GM18907 (cell line): ENCODE measurements at regions not wholly inside any gene's neighbourhood (a gene's known extent, or its start where the extent isn't known, plus 50 kb on each side); places are given as distances from the start of the nearest gene placed in this dataset.

Experiments
- ATAC-seq: cut with Tn5 transposase; IDR thresholded peaks from one replicate; pipeline ENCODE4 v1.9.1; 2021; ENCODE audit warnings: mild to moderate bottlenecking, moderate library complexity; ENCODE audit not compliant: unreplicated experiment

DNA sequence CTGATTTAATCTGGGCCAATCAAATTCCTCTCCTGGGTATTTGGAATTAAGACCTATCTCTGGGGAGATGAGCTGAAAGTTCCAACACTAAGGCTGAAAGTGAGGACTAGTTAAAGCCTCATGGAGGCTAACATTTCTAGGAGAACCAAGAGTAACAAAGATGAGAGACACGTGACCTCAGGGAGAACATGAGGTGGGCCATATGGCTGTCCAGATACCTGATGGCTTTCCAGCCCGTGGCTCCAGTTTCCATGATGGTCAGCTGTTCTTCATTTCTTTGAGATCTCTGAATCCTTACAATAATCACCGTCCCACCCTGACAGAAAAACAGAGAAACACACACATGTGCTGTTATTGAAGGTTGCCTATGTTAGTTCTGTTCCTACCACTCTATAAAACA, 66.1 kb downstream of the LEPR start:
- ATAC-seq, result no peak

DNA sequence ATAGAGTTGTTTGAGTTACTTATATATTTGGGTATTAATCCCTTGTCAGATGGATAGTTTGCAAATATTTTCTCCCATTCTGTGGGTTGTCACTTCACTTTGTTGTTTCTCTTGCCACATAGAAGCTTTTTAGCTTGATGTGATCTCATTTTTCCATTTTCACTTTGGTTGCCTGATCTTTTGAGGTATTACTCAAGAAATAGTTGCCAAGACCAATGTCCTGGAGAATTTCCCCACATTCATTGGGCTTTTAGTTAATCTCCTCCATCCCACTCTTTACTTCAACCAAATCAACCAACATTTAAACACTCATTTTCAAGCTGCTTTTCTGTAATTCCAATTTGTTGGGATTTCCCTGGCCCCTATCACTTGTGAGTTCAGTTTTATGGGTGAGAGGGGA, 69.0 kb downstream of the LEPR start:
- no peak for ATAC-seq

DNA sequence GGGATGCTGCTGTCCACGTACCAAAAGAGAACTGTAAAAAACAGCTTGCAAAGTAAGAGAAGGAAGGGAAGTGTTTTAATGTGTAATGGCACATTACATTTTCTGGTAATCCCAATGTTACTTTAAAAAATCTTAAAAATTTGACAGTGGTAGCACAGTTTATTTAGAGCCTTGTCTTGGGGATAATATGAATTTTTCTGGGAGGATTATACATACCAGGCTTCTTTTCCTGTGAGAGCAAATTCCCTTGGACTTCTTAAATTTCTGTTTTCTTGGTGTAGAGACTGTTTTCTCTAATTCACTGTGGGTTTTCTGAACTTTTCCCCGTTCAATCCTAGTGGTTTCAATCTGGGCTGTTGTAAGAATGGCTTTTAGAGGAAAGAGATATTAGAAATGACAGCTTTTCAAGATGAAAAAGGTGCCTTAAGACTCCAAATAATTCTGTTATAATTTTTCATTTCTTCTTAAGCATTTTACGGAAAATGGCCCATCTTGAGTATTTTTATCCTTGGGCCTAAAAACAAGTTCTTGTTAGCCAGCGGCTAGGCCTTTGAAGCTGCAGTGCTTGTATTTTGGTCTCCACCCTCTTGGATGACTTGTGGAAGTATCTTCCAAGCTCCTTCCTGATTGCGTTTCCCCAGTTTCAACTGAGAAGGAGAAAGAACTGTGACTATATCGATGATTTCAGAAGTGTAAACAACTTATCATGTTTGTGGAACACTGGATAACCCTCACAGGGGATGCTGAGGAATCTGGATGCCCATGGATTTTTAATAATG, 70.0 kb downstream of the LEPR start:
- ATAC-seq, result no peak

DNA sequence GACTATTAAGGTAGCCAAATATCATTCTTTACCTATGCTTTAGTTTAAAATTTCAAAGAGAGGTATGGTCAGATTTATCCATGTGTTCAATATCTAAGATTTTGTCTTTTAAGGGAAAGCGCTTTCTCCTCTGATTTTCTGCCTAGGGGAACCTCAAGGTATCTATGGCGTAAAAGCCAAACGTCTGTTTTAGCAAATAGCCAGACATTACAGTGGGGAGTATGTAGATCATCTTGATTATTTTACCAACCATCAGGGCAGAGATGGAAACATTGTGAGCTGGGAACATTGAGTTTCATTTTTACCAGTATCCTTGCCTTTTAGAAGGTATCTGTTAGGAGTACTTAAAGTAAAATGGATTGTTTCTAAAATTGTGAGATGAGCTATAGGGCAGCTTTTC, 71.0 kb downstream of the LEPR start:
- no peak for ATAC-seq

DNA sequence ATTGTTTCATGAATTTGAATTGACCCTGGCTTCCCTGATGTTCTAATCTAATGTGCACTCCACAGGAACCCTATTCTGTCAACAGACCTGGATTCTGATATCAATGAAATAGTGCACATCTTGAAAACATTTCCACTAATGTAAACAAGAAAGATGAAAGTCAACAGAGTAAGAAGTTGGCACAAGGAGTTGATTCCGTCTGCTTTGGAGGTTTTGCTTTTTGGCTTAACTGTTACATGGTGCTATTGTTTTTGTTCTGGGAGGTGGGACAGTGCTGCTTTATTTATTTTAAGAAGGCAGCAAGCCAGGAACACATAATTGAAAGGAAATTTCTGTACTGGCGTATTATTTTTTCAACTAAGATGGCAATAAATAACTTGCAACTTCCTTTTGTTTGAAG, 73.3 kb downstream of the LEPR start:
- no peak for ATAC-seq

DNA sequence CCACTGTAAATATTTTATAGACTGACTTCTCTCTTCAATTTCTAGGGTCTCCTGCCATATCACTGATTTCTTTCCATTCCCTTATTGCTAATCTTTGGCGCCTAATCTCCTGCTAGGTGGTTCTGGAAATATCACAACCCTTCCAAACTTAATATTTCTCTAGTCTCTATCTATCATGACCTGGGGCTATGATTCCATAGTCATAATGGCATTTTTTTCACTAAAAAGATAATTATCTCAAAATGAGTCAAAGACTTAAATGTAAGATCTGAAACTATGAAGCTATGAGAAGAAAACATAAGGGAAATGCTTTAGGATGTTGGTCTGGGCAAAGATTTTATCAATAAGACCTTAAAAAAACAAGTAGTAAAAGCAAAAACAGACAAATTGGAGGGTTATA, 74.2 kb downstream of the LEPR start:
- ATAC-seq, result no peak

DNA sequence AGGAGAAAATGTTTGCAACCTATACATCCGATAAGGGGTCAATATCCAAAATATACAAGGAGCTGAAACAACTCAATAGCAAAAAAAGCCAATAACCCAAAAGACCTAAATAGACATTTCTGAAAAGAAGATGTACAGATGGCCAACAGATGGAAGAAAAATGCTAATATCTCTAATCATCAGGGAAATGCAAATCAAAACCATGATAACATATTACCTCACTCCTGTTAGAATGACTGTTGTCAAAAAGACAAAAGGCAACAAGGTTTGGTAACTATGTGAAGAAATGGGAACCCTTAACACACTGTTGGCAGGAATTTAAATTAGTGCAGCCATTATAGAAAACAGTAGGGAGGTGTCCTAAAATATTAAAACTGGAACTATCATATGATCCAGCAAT, 74.7 kb downstream of the LEPR start:
- ATAC-seq, result no peak

DNA sequence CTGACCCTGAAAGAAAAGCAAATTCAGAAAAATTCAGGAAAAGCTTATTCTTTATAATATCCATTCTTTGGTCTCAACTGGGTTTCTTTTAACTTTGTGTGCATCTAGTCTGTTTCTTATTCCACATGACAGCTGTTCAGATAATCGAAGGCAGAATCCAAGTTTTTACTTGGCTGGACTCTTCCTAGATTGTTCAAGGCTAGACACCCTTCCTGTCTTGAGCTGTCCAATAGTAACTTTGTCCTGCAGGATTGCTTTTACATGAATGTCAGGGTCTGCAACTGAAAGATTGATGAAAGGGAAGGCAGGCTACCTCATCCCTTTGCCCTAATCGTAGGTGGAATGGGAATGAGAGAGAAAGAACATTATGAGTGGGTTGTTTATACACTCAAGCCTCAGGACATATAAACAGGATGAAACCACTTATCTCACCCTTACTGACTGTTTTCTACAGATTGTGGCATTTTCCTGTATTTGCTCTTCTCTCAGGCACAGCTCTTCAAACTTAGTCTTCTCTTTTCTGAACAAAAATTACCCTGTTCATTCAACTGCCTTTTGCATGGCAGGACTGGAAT, 76.9 kb downstream of the LEPR start:
- ATAC-seq, result no peak

DNA sequence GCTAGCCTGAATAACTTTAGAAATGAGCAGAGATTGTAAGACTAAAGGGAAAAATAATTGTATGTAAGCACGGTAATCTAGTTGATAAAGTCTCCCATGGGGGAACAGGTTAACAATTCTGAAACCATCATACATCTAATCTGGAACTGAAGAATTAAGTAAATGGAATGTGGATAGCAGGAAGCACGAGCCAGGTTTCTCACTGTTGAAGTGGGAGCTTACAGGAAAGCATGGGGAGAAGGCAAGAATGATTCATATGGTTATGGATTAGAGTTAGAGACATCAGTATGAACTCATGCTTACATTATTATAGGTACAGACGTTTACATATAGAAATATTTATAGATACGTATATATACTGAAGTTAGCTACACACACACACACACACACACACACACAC, 83.0 kb downstream of the LEPR start:
- no peak for ATAC-seq

DNA sequence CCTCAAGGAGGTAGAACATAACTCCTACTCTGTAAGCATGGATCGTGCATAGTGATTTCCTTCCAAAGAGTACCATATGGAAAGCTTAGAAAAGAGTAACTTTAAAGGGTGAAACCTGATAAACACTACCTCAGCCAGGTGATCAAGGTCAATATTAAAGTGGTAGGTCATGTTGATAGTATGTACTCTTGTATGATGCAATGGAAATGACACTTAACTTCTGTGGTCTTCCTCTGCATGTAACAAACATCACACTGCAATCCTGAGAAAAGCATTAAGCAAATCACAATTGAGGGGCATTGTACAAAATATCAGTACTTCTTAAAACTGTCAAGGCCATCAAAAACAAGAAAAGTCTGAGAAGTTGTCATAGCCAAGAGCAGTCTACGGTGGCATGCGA, 83.8 kb downstream of the LEPR start:
- ATAC-seq, result no peak

DNA sequence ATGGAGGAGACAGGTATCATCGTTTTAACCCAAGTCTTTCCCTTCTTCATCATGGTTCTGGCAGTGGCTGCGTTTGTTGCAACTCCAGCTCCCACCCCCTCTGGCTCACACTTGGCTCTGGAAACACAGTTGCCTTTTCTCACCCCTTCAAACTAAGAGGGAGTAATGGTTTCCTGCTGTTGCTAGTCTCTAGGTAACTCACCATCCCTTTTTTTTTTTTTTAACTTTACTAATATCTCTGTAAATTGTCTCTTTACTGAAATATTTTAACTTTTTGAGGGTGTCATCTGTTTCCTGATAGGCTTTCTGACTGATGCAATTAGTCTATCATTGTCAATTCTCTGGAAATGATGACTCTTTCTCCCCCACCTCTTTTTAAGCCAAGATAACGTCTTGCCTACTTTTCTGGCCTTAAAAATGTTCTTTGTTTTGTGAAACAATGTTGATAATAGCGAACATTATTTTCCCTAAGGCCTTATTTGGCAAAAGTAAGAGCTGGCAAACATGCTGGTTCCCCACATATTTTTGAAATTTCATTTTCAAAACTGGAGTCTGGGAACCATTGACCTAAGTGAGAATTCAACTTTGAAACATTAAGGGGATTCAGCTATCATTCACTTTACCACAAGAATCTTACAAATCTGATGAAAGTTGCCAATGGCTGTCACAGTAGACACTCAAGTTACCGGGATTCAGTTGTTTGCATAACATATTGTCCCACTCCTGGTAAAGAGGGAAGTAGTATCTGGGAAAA, 85.3 kb downstream of the LEPR start:
- ATAC-seq, result no peak

DNA sequence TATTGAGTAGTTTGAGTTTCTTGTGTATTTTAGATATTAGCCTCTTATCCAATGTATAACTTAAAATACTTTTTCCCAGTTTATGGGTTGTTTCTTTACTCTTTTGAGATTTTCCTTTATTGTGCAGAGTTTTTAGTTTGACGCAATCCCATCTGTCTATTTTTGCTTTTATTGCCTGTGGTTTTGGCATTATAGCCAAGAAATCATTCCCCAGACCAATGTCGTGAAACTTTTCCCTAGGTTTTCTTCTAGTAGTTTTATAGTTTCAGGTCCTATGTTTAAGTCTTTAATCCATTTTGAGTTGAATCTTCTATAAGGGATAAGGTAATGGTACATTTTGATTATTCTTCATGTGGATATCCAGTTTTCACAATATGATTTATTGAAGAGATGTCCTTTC, 87.6 kb downstream of the LEPR start:
- no peak for ATAC-seq

DNA sequence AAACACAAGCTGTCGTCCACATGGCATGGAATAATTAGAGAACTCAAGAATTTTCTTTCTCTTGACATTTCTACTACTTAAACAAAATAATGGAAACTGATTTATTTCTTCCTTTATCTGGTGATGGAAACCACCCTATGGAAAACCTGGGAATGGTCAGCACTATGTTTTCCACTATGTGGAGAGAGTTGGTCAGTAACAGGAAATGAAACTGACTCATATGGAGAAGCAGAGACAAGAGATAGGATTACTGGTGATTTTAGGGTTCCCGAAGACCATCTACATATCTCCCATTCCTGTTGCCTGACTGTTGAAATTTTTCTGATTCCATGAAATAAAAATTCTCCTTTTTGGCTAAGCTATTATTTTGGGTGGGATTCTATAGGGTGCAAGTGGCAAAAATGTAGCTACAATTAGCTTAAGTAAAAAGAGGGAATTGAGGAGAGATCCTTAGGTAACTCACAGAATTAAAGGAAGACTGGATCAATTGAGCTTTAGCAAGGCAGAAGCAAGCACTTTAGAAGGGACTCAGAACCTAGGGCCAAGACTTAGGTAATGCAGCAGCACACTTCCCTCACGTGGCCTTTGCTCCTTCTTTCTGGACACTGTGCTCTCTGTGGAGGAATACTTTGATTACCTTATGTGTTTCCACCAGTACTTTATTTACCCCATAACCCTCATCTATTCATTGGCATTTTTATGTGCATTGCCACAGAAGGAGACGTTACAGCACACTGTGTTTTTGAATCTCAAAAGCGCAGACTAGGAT, 89.6 kb downstream of the LEPR start:
- no peak for ATAC-seq

DNA sequence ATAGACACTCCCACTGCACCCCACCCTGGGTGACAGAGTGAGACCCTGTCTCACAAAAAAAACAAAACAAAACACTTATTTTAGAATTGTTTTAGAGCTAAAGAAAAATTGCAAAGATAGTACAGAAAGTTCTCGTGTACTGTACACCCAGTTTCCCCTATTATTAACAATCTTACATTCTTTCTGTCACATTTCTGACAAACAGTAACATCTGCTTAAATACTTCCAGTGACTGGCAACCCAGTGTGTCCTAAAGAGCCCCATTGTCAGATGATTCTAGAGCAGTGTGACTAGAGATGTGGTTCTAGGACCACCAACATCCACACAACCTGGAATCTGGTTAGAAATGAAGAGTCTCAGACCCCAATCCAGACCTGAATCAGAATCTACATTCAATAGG, 90.5 kb downstream of the LEPR start:
- ATAC-seq, result no peak

DNA sequence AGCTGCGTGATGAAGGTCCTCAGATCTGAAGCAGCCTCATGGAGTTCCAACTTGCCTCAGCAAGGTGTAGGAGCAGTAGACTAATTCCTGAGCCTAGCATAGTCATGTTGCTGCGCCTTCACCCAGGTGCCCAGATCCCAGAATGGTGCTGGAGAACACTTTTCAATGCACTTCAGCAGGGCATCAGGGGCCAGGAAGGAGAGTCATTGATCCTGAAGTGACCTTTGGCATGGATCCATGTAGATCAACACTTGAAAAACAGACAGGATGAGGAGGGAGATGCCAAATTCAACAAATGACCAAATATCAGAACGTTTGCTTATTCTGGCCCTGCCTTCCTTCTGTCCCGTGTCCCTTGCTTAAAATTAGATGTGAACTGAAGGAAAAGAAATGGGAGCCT, 91.9 kb downstream of the LEPR start:
- no peak for ATAC-seq

DNA sequence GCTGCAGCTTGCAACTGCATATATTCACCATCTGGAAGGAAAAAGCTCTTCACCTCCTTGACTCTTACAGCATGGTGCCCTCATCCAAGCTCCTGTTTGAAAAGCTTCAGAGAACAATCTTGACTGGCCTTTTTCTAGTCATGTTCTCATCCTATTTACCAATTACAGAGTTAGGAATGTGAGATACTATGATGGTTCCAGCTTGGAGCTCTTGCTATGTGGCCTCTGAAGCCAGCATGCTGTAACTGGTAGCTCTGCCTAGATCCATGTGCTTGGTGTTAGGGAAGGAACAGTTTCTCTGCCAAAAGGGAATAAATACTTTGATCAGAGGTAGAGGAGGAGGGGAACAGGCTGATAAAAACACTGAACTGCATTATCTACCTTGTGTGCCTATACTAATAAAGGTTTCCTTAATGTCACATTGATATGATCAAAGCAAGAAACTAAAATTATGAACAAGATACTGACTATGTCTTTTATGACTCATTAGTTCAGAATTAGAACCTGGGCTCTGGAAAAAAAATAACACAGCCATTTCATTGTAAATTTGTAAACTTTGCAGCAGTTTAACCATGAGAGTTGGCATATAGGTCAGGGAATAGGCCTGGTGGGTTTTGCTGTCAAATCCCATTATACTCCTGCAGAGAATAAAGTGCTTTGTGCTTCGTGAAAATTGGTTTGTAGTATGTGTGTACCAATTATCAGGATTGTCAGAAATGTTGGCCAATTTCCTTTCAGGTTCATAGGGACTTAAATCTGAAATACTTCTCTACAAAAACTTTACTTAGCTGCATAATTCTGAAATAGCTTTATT, 92.7 kb downstream of the LEPR start:
- ATAC-seq, result no peak

DNA sequence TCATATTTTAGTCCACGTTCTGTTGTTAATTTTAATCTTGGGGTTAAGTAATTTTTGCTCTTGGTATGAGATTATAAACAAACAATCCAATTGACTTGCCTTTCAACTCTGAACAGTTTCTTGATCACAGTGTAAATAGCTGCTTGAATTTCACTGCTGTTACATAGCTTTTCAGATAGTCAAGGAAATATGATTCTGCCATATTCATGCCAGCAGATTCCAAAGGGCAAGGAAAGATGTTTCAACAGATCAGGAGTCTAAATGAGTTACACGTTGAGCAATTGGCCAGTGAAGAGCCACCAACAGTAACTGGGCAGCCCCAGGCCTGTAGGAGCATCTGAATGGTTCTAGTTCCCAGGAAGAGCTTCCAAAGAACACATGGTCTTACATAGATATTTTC, 93.6 kb downstream of the LEPR start:
- ATAC-seq, result no peak

DNA sequence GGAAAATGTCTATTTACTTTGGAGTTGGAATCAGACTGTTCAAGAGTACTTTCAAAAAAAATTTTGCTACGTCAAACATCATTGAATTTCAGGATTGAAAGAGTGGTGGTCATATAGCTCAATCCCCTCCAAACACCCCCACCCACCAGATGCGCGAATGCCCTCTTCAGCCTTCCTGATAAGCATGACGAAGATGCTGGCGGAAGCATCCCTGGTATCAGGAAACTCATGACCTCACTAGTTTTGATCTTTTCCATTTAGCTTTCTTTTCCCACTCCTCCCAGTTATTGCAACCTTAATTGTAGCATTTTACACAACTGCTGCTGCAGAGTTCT, 104.4 kb downstream of the LEPR start:
- ATAC-seq, result no peak

DNA sequence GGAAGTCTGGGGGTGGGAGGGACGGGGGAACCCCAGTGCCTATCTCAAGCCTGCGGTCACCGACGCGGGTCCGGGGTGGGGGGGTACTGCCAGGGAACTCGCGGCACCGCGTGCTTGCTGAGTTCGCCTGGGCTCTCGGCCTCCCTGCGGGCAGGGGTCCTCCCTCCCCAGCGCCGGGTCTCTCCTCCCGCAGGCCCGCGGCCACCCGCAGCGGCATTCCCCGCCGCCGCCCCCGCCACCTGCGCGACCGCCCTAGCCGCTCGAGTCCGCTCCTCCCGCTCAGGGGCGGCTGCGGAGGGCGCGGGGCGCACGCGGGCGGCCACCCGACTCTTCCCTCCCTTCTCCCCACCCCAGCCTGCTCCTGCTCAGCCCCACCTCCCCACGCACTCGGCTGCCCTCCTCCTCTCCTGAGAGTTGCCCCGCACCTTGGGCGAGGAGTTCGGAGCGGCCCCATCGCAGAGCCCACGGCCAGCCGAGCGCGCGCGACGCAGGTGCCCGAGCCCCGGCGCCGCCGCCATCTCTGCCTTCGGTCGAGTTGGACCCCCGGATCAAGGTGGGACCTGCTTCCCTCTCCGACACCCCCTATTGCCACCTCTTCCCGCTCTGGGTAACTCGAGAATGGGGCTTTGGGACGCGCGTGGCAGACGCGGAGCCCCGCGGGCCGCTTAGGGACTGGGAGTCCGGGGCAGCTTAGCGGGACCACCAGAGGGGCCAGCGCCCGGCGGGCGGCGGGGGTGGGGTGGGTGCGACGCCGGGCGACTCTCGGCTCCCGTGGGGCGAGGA, 105.0 kb downstream of the LEPR start:
- no peak for ATAC-seq

DNA sequence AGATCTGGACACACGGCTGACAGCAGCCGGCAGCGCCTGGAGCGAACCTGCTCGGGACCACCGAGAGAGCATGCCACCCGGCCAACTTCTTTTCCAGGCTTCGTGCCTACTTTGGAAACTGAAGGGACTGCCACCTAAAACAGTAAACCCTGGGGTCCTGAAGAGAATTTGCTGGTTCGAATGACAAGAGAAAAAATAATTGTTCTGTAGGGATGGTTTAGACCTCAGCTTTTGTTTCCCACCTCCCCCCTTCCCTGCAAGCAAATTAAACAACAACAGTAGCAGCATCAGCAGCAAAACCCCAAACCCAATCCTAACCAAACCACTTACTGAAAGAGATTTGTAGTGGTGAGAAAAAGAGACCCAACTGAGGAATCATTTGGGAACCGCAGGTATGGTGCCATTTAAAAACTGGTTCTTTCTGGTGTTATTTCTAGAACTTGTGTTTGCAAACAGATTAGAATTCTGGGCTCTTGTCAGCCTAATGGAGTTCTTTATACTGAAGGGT, 105.6 kb downstream of the LEPR start:
- ATAC-seq, result no peak
